CD4-positive, alpha-beta memory T cell (primary cell): ENCODE measurements at regions not wholly inside any gene's neighbourhood (a gene's known extent, or its start where the extent isn't known, plus 50 kb on each side); places are given as distances from the start of the nearest gene placed in this dataset.

Experiments used
- CTCF ChIA-PET: fragments of 350-600 bp; sonication (Branson Sonifier 250); formaldehyde crosslinking; loops from one replicate; lab custom pipeline; 2021; ENCODE audit warnings: inconsistent platforms; ENCODE audit not compliant: partially characterized antibody; lab: Charles Lee
- POLR2A ChIA-PET: fragments of 350-600 bp; sonication (Branson Sonifier 250); formaldehyde crosslinking; loops from one replicate; lab custom pipeline; 2021; ENCODE audit not compliant: partially characterized antibody; lab: Charles Lee
- DNase-seq, 5 donors: peaks; one replicate each; pipeline versions ENCODE4 v3.0.0 to v3.0.0-alpha.2; 2020 to 2022; ENCODE audit warnings: mixed read lengths in 1 of 5
- H3K27ac ChIP-seq: one replicate; pipeline ENCODE4 v1.7.0; 2013; ENCODE audit warnings: low read depth, low read length
- H3K27me3 ChIP-seq: 2 replicates; pipeline ENCODE4 v1.7.0; 2013; ENCODE audit warnings: mild to moderate bottlenecking, low read length, moderate library complexity; ENCODE audit not compliant: insufficient read depth
- H3K36me3 ChIP-seq: 2 replicates; pipeline ENCODE4 v1.7.0; 2013; ENCODE audit warnings: mild to moderate bottlenecking, low read length, moderate library complexity; ENCODE audit not compliant: insufficient read depth
- H3K4me1 ChIP-seq: 2 replicates; pipeline ENCODE4 v1.7.0; 2013; ENCODE audit warnings: mild to moderate bottlenecking, low read length, moderate library complexity; ENCODE audit not compliant: insufficient read depth
- H3K4me3 ChIP-seq, 2 donors: one replicate each; pipeline ENCODE4 v1.7.0; 2013; ENCODE audit warnings: low read length in 2 of 2, mild to moderate bottlenecking in 1 of 2
- H3K9me3 ChIP-seq, 2 donors: one replicate each; pipeline ENCODE4 v1.7.0; 2013; ENCODE audit warnings: low read length in 2 of 2, control low read depth in 1 of 2; ENCODE audit not compliant: control insufficient read depth in 1 of 2
- H3K27ac Mint-ChIP-seq, 7 donors: one replicate each; pipeline ENCODE4 v1.8.0; 2020 to 2021; ENCODE audit warnings: mixed read lengths in 7 of 7, mild to moderate bottlenecking in 6 of 7, inconsistent platforms in 3 of 7, moderate library complexity in 3 of 7
- H3K27me3 Mint-ChIP-seq, 2 donors: one replicate each; pipeline ENCODE4 v1.8.0; 2020 to 2021; ENCODE audit warnings: mixed read lengths in 2 of 2
- H3K36me3 Mint-ChIP-seq, 2 donors: one replicate each; pipeline ENCODE4 v1.8.0; 2020 to 2021; ENCODE audit warnings: mixed read lengths in 2 of 2, inconsistent platforms in 1 of 2, mild to moderate bottlenecking in 1 of 2
- H3K4me1 Mint-ChIP-seq, 4 donors: one replicate each; pipeline ENCODE4 v1.8.0; 2020 to 2021; ENCODE audit warnings: mixed read lengths in 4 of 4, mild to moderate bottlenecking in 1 of 4
- H3K4me3 Mint-ChIP-seq, 8 donors: one replicate each; pipeline ENCODE4 v1.8.0; 2020 to 2021; ENCODE audit warnings: mixed read lengths in 8 of 8, mild to moderate bottlenecking in 7 of 8, moderate library complexity in 6 of 8, inconsistent platforms in 3 of 8
- H3K9me3 Mint-ChIP-seq, 8 donors: one replicate each; pipeline ENCODE4 v1.8.0; 2020 to 2021; ENCODE audit warnings: mixed read lengths in 8 of 8, mild to moderate bottlenecking in 5 of 8, inconsistent platforms in 3 of 8, moderate library complexity in 1 of 8
- intact Hi-C: fragments of 100-400 bp; cut with micrococcal nuclease; formaldehyde crosslinking; loops from one replicate; pipeline ENCODE4 v1.15.1; 2023

DNA sequence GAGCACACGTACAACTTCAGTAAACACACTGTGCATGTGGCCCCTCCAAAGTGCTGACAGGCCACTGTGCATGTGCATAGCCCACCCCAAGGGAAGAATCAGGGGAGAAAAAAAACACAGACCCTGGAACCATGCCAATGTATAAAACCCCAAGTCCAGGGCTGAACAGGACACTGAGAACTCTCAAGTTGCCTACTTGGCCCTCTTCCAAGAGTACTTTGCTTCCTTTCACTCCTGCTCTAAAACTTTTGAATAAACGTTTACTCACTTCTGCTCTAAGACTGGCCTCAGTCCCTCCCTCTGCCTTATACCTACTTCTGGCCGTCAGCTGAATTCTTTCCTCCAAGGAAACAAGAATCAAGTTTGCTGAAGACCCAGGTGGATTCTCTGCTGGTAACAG is 77.7 kb upstream of the NFIB start:
- no peaks in the 10 kb centered on the region for H3K36me3 Mint-ChIP-seq
- no peaks in the 10 kb centered on the region for H3K36me3 ChIP-seq
- no peaks in the 10 kb centered on the region for H3K4me1 Mint-ChIP-seq
- H3K27ac Mint-ChIP-seq, result no peak overlapping the region
- H3K9me3 Mint-ChIP-seq, result peaks cover 0 to 2% (median 0%) of the 10 kb centered on the region in 8 donors
- no peaks in the 10 kb centered on the region for H3K9me3 ChIP-seq
- no peak overlapping the region for H3K4me3 Mint-ChIP-seq
- intact Hi-C loops, result no loop called here
- DNase-seq, result no peak
- no peak overlapping the region for H3K27ac ChIP-seq
- no peaks in the 10 kb centered on the region for H3K4me1 ChIP-seq
- POLR2A ChIA-PET, result no interaction called here
- no peak overlapping the region for H3K4me3 ChIP-seq
- peaks cover 0 to 2% of the 10 kb centered on the region in 2 donors for H3K27me3 Mint-ChIP-seq
- no peaks in the 10 kb centered on the region for H3K27me3 ChIP-seq
- CTCF ChIA-PET, result no interaction called here

DNA sequence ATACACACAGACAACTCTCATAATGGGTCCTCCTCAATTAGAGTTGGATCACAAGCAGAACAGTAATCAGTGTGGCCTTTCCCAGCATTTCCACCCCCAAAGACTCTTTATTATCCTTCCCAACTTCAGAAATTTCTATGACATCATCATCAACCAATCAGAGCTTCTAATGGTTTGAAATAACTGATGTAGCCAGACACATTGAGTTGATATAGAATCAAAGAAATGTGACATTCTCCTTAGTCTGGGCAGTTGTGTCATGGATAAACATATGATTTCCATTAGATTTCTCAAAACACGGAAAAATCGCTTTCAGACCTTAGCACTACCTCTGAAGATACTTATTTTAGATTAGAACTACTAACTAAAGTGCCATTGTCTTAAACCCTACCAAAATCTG is 75.7 kb upstream of the NFIB start:
- Mint-ChIP-seq H3K27ac (no peak overlapping the region), H3K4me3 (no peak overlapping the region), H3K27me3 (peaks cover 2 to 3% of the 10 kb centered on the region in 2 donors), H3K4me1 (no peaks in the 10 kb centered on the region), H3K9me3 (peaks cover 0 to 2% (median 0%) of the 10 kb centered on the region in 8 donors), H3K36me3 (no peaks in the 10 kb centered on the region)
- H3K36me3 ChIP-seq, result no peaks in the 10 kb centered on the region
- intact Hi-C loops, result no loop called here
- H3K27ac ChIP-seq, result no peak overlapping the region
- POLR2A ChIA-PET, result no interaction called here
- no peak overlapping the region for H3K4me3 ChIP-seq
- CTCF ChIA-PET, result no interaction called here
- H3K27me3 ChIP-seq, result no peaks in the 10 kb centered on the region
- no peaks in the 10 kb centered on the region for H3K9me3 ChIP-seq
- DNase-seq, result no peak
- no peaks in the 10 kb centered on the region for H3K4me1 ChIP-seq

DNA sequence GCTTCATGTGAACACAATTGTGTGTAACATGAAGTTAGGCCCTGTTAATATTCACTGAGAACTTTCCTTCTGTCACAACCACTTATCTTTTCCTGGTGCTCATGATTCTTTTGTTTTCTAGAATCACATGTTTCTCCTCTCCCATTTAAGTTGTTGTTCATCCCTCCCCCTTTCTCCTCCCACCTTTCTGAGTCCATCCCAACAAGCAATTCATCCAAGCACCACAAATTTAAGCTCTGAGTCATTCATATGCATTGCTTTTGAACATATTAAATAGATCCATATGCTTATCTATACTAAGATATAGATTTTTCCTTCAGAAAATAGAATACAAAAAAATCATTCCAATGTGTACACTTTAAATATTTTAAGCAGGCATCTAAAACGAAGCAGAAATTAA is 75.2 kb upstream of the NFIB start:
- Histone ChIP-seq H3K9me3 (no peaks in the 10 kb centered on the region), H3K4me1 (no peaks in the 10 kb centered on the region), H3K27me3 (no peaks in the 10 kb centered on the region), H3K36me3 (no peaks in the 10 kb centered on the region), H3K4me3 (no peak overlapping the region), H3K27ac (no peak overlapping the region)
- POLR2A ChIA-PET, result no interaction called here
- intact Hi-C loops, result no loop called here
- Mint-ChIP-seq H3K4me1 (no peaks in the 10 kb centered on the region), H3K27ac (no peak overlapping the region), H3K27me3 (peaks cover 2 to 3% of the 10 kb centered on the region in 2 donors), H3K4me3 (no peak overlapping the region), H3K9me3 (peaks cover 0 to 2% (median 0%) of the 10 kb centered on the region in 8 donors), H3K36me3 (no peaks in the 10 kb centered on the region)
- no peak for DNase-seq
- CTCF ChIA-PET, result no interaction called here

DNA sequence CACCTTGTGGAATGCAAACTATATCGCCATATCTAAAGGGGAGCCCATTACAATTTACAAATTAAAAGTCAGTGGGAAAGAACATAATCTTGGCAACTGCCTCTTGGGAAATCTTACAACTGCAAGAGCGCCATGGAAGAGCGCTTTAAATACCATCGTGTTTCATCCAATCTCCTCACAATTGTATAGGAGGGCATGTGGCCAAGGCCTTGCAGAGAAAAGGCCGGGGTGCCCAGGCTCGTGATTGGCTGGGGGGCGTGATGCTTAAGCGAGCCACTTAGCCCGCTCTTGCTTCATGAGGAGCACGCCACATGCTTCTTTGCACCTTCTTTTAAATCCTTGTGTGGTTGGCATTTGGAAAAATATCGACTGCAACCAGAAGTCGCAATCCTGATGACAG is 69.8 kb upstream of the NFIB start:
- POLR2A ChIA-PET, result no interaction called here
- Histone ChIP-seq H3K27ac (no peak overlapping the region), H3K9me3 (no peaks in the 10 kb centered on the region), H3K4me1 (no peaks in the 10 kb centered on the region), H3K27me3 (no peaks in the 10 kb centered on the region), H3K4me3 (no peak overlapping the region), H3K36me3 (no peaks in the 10 kb centered on the region)
- Mint-ChIP-seq H3K36me3 (no peaks in the 10 kb centered on the region), H3K27ac (no peak overlapping the region), H3K9me3 (no peaks in the 10 kb centered on the region), H3K4me1 (no peaks in the 10 kb centered on the region), H3K4me3 (no peak overlapping the region), H3K27me3 (peaks cover 2 to 3% of the 10 kb centered on the region in 2 donors)
- intact Hi-C loops, result no loop called here
- DNase-seq, result no peak
- CTCF ChIA-PET, result no interaction called here

DNA sequence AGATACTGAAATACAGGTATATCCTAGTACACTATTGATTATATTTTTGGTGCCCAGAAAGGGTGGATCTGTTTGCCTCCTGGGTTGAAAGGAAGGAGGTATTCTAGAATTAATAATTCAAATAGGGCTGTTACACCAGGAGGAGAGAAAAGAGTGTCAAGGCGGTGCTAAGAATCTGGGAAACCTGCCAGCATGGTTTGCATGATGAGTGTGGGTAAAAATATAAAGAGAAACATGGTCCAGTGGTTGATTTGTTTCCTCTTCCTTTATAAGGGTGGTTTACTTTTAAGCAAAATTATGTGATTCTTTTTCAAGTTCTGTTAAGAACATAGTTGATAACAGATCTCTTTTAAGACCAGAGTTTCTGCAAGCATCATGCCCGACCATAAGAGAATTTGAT is 69.4 kb upstream of the NFIB start:
- Histone ChIP-seq H3K36me3 (no peaks in the 10 kb centered on the region), H3K4me1 (no peaks in the 10 kb centered on the region), H3K9me3 (no peaks in the 10 kb centered on the region), H3K4me3 (no peak overlapping the region), H3K27ac (no peak overlapping the region), H3K27me3 (no peaks in the 10 kb centered on the region)
- Mint-ChIP-seq H3K4me1 (no peaks in the 10 kb centered on the region), H3K9me3 (no peaks in the 10 kb centered on the region), H3K36me3 (no peaks in the 10 kb centered on the region), H3K27ac (no peak overlapping the region), H3K27me3 (peaks cover 2 to 3% of the 10 kb centered on the region in 2 donors), H3K4me3 (no peak overlapping the region)
- CTCF ChIA-PET, result no interaction called here
- POLR2A ChIA-PET, result no interaction called here
- intact Hi-C loops, result no loop called here
- DNase-seq, result no peak

DNA sequence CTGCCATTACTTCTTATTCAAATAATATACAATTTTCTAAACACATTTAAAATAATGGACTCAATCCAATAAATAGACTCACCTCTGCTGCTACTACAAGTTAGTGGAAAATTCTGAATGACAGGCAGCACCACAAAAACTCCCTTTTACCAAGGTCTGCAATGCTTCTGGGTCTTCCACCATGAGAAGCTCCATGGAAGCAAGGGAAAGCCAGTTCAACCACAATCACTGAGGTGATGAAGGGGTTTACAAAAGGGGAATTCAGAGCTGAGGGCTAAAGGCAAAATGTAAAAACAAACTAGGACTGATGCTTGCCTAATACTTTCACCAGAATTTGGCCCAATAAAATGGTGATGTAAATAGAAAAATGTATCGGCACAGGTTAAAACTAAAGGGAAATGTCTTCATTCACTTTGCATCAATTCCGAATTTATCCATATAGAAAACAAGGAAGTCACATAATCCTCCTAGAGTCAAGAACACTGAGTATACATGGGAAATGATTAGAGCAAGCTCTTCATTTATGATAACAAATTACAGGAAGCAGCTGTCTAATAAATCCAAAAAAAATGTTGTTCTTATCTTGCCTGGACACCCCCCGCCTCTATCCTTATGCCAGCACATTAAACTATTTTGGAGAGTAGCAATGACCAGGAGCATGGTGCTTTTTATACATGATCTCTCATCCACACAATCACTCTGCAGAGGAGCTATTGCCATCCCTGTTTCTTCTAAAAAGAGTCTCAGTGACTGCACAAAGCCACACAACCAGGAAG is 66.3 kb upstream of the NFIB start:
- ChIA-PET POLR2A (no interaction called here), CTCF (interaction anchor here (2.0 kb wide), 1 partner anchor 26 kb away, joined by 4 read pairs; no protein-coding TSS in a partner anchor)
- no peaks in the 10 kb centered on the region for H3K9me3 Mint-ChIP-seq
- Histone ChIP-seq H3K27ac (no peak overlapping the region), H3K9me3 (no peaks in the 10 kb centered on the region), H3K4me3 (no peak overlapping the region), H3K4me1 (no peaks in the 10 kb centered on the region), H3K36me3 (no peaks in the 10 kb centered on the region), H3K27me3 (no peaks in the 10 kb centered on the region)
- no peak overlapping the region for H3K27ac Mint-ChIP-seq
- intact Hi-C loops, result no loop called here
- H3K4me1 Mint-ChIP-seq, result no peaks in the 10 kb centered on the region
- H3K27me3 Mint-ChIP-seq, result no peaks in the 10 kb centered on the region
- DNase-seq, result no peak
- no peaks in the 10 kb centered on the region for H3K36me3 Mint-ChIP-seq
- no peak overlapping the region for H3K4me3 Mint-ChIP-seq

DNA sequence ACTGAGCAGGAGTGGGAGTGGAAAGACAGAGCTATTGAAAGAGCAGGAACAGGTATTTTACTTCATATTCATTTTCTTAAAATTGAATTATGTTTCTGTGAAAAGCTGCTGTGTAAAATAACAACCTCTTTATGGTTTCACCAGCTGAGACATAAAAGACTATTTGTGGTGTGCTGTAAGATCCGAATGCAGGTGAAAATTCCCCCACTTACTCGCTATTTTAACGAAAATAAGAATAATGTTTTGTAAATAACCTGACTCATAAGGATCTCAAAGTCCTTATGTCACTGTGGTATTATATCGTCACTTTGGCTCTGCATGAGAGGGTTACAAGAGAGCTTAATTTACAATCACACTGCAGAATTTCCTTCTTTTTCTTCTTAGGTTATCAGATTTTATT is 65.3 kb upstream of the NFIB start:
- Mint-ChIP-seq H3K4me3 (no peak overlapping the region), H3K27me3 (no peaks in the 10 kb centered on the region), H3K9me3 (no peaks in the 10 kb centered on the region), H3K4me1 (no peaks in the 10 kb centered on the region), H3K36me3 (no peaks in the 10 kb centered on the region), H3K27ac (no peak overlapping the region)
- Histone ChIP-seq H3K27ac (no peak overlapping the region), H3K9me3 (no peaks in the 10 kb centered on the region), H3K4me1 (no peaks in the 10 kb centered on the region), H3K36me3 (no peaks in the 10 kb centered on the region), H3K27me3 (no peaks in the 10 kb centered on the region), H3K4me3 (no peak overlapping the region)
- ChIA-PET POLR2A (no interaction called here), CTCF (interaction anchor here (2.0 kb wide), 1 partner anchor 25 kb away, joined by 4 read pairs; no protein-coding TSS in a partner anchor)
- intact Hi-C loops, result no loop called here
- no peak for DNase-seq
